ENCODE measurements at regions not wholly inside any gene's neighbourhood (a gene's known extent, or its start where the extent isn't known, plus 50 kb on each side); places are given as distances from the start of the nearest gene placed in this dataset.

DNA sequence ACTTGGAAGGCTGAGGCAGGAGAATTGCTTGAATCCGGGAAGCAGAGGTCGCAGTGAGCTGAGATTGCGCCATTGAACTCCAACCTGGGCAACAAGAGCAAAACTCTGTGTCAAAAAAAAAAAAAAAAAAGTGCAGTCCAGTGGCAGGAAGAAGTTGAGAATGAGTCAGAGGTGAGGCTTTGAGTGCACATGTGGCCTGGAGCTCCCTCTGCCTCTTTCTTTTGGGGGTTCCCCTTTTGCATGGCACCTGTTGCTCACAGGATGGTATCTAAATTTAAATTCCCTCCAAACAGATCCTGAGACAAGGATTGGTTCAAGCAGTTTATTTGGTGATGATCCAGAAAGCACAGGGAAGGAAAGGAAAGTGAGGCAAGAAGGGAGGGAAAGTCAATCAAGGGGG lies 151.4 kb upstream of the STX18 start:
- no peak for DNase-seq (ENCODE audit: low spot score)

GRCh38 chr4:4690854-4691253 lies 149.0 kb upstream of the STX18 start:
- DNase-seq (ENCODE audit: low spot score): no peak

- no peak for DNase-seq (ENCODE audit: low spot score)
Observed at GRCh38 chr4:4689694-4690440, 148.0 kb upstream of the STX18 start.

- DNase-seq (ENCODE audit: low spot score): no peak
Observed at GRCh38 chr4:4687935-4688727, 146.3 kb upstream of the STX18 start.

GRCh38 chr4:4687100-4687499 lies 145.3 kb upstream of the STX18 start:
- DNase-seq (ENCODE audit: low spot score): no peak

DNA sequence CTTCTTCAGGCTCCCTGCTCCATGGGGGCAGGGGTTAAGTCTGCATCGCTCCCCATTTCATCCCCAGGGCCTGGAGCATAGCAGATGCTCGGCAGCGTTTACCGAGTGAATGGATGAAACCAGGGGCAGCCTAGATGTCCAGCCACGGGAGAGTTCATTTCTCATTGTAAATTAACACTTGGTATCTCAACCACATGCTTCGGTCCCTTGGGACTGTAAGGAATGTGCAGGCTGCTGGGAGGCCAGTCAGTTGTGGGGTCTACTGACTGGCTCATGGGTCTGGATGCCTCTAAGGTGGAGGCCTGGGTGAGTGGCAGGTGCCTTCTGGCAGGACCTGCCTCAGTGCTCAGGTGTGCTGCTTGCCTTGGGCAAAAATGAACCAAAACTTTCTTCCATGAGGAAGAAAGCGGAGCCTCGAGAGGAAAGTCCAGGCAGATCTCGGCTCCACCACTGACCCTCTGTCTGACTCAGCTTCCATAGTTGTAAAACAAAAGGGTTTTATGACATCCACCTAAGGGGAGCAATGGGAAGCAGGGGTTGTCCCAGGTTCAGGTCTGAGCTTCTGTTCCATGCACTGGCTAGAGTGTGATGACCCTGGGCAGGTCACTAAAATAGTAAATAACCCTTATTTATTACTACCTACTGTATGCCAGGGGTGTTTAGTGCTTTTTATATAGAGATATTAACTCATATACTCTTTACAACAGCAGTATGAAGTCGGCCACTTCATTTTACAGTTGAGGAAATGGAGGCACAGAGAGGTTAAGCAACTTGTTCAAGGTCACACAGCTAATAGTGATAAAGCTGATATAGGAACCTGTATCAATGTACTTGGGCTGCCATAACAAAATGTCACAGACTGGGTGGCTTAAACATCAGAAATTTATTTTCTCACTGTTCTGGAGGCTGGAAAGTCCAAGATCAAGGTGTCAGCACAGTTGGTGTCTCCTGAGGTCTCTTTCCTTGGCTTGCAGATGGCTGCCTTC lies 144.3 kb upstream of the STX18 start:
- no peak for DNase-seq (ENCODE audit: low spot score)

DNA sequence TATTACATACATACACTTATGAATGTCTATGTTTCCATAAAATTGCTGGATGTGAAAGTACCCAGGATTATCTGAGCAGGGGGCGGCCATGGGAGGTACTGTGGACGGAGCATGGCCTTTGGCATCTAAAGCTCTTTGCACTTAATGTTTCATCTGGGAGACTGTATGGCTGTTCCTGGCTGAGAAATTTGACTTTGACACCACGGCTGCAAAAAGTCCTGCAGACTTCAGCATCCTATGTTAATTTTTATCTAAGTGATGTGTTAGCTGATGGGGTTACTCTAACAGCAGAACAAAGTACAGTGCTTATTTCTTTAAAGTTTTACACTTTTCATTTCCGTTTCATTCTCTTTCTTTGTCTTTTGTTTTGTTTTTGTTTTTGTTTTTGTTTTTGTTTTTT lies 139.8 kb upstream of the STX18 start:
- DNase-seq (ENCODE audit: low spot score): no peak

DNA sequence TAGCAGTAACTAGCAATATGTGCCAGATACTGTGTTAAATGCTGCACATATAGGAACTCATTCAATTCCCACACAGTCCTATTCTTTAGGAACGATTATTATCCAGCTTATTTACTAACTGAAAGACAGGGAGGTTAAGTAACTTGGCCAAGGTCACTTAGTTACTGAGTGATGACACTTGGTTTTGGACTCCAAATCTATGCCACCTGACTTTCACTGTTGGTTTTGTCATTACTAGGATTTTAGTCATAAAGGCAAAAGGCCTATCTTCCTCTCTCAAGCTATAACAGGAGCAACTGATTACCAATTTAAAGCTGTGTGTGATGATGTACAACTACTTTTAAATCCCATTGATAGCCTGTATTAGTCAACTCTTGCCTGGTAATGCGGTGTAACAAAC lies 138.9 kb upstream of the STX18 start:
- no peak for DNase-seq (ENCODE audit: low spot score)

DNA sequence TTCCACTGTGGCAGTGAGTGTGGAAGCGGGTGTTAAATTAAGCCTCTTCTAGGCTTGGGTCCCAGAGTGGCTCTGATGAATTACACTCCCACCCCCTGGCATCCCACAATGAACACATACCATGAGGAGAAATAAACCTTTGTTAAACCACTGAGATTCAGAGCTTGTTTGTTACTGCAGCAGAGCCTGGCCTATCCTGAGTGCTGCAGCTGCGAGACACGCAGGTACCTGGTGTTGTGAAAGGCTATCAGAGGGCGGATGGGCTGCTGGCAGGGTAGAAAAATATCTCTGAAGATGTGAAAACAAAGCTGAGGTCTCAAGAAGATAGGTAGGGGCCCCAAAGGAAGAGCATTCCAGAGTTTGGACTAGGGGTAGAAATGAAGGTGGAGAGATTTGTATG lies 138.4 kb upstream of the STX18 start:
- no peak for DNase-seq (ENCODE audit: low spot score)

DNA sequence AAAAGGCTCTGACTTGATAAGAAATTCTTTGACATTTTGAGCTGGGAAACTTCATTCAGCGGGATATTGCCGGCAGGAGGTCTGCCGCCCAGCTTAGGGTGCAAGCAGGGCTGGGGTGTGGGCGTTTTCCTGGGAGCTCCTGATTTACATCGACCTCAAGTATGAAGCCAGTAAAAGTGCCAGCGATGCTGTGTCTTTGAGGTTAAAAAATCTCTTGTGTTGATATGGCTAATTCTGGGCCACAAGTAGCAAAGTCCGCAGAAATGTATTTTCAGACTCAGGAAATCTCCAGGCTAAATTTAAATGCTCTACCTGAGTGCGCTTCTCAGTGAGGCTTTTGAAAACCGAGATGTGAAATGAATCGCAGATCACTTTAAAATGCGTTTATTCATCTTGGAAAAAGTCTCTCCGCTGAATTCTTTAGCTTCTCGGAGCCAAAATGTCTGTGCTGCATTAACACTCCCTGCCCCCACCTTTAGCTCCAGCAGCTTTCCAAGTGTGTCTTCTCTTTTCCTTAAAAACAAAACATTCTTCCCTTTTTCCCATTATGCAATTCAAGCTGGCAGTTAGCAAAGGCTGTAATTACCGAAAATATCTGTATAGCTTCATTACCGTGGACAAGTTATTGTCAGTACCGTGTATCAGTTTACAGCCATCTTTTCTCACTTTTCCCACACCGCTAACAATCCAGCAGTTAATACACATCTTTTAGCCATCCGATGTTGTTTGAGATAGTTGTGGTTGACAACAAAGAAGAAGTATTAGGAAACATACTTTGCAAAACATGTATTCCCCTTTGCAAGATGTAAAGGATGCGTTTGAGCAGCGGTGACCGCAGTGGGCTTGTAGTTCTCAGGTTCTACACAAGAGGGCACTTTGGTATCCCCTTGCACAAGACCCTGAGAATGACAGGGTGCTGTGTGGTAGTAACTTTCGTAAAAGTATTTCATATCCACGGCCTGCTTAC lies 136.0 kb upstream of the STX18 start:
- no peak for DNase-seq (ENCODE audit: low spot score)

GRCh38 chr4:4675641-4676040 lies 133.8 kb upstream of the STX18 start:
- no peak for DNase-seq (ENCODE audit: low spot score)

GRCh38 chr4:4675051-4675581 lies 133.3 kb upstream of the STX18 start:
- DNase-seq (ENCODE audit: low spot score): no peak

DNA sequence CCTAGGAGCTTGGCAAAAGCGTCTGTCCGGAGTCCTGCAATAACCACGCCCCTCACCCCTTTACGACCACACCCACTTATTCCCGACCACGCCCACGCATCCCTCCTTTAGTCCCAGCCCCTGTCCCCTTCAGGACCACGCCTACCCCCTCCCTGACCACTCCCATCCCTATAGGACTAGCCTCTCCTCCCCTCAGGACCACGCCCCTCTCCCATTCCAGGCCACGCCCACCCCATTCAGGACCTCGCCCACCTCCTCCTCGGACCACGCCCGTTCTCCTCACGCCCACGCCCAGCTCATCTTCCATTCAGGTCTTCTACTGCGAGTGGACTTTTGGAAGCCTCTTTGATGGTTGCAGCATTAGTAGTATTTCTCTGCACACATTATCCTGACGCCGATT lies 131.2 kb upstream of the STX18 start:
- DNase-seq (ENCODE audit: low spot score): no peak

- DNase-seq (ENCODE audit: low spot score): no peak
Observed at GRCh38 chr4:4672402-4672801, 130.6 kb upstream of the STX18 start.

DNA sequence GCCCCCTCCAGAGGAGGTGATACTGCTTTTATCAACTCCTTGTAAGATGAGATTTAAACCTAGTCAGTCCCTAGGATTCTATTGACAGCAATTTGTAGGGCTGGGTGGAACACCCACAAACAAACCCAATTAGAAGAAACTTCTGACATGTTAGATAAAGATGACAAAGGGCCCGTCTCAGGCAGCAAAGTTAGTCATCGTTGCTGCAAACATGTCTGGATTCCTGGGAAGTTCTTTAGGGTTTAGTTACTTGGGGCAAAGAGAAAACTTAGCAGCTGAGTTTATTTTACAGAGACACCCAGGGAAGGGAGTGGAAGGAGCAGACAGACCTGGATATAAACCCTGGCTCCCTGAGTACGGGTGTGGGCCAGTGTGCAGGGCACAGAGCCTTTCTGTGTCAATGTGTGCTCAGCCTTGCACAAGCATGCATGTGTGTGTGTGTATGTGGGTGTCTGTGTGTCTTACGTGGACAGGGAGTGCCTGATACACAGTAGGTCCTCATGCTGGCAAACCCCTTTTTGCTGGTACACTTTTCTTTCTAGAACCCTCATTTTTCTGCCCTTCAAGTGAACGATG lies 130.0 kb upstream of the STX18 start:
- DNase-seq (ENCODE audit: low spot score): no peak

- no peak for DNase-seq (ENCODE audit: low spot score)
Observed at GRCh38 chr4:4670869-4671268, 129.0 kb upstream of the STX18 start.

DNA sequence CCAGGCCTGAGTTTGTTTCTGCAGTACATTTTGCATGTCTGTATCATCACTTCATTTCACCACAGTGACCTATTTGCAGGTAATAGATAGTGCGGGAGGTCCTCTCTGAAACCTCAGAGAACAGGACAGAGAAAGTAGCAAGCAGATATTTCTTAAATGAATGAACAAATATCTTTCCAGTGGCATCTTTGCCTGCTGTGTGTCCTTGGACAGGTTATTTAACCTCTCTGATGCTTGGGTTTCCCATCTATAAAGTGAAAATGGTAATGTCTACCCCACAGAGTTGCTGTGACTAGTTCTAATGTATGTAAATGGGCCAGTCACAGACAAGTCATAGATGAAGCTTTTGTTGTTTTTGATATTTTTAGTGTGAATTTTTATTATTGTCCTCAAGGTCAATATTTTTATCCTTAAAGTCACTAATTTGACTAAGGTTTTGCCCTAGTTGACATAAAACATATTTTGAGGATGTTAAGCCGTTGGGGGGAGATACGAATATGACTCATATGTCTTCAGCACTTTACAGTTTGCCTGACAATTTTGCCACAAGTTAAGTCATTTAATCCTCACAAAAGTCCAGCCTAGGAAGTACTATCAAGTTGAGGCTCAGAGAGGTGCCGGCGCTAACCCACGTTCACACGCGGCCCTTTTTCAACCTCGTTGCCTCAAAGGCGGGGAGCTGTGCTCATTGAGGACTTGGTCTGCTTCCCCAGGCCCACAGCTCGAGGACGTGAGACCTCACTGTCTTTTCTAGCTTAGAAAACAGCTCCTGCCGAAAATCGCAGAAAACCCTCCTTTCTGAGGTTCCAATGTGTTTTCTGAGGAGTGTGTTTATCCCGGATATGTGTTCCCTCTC lies 126.7 kb upstream of the STX18 start:
- DNase-seq (ENCODE audit: low spot score): no peak

GRCh38 chr4:4667622-4668081 lies 125.8 kb upstream of the STX18 start:
- no peak for DNase-seq (ENCODE audit: low spot score)

All from germinal center (tissue), 1 donor.